Glomerular visceral epithelial cell (primary cell): ENCODE measurements at regions not wholly inside any gene's neighbourhood (a gene's known extent, or its start where the extent isn't known, plus 50 kb on each side); places are given as distances from the start of the nearest gene placed in this dataset.

Experiments used
- DNase-seq: peaks from one replicate; pipeline ENCODE4 v3.0.0-alpha.2; 2016; ENCODE audit errors: extremely low spot score

DNA sequence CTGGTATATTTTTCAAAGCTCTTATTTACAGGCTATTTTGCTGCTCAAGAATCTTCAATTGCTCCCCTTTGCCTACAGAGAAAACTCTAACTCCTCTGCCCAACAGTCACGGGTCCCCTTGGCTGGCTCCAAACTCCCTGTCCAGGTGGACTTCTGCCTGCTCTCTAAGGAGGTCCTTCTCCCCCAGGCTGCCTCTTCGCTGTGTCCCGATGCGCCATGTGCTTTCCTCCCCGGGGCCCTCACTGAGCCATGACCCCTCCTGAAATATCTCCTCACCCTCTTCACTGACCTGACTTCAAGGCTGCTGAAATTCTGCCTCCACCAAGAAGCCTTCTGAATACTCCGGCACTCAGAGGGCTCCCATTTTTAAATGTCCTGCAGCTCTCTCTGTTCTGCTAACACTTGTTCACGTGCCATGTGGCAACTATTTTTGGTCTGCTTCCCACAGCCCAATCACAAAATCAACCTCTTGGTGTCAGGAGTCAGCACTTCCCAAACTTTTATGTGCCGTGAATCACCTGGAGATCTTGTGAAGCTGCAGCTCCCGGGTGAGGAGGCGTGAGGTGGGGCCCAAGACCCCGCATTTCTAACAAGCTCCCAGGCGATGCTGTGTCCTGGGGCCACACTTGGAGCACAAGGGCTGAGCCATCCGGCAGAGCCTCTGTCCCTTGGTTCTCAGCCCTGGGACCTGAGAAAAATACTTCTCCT lies 85.7 kb upstream of the COL13A1 start:
- DNase-seq: no peak

DNA sequence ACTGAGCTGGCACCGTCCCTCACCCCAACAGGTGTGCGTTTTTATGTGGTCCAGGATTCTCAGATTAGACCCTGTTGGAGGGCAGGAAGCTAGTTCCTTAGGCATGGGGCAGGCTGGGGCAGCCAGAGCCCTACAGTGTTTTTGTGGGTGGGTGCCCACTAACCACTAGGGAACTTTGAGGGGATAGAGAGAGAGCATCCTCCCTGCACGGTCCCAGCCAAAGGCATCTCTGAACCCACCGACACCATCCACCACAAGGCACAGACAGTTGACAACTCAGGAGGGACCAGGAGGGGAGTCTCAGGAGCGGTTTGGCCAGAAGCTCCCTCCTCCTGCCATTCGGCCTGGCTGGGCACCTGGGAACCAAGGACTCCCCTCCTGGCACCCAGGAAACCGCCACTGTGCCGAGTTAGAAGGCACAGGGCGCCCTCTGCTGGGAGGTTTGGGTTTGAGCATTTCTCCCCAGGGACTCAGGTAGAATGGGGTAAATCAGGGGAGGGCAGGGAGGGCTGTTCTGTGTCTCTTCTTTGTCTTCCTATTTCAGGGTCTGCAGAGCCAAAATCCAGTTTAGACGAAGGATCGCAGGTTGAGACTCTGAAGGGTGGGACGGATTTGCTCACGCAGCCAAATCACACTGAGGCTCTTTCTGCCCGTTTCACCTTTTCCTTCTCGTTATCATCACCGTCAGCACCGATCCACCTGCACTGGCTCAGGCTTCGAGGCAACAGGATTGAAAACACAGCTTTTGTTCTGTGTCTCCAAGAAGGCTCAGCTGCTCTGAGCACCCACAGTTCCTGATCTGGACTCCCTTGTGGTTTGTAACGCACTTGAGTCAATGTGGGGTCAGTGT lies 84.8 kb upstream of the COL13A1 start:
- DNase-seq: peak; percentile 59

DNA sequence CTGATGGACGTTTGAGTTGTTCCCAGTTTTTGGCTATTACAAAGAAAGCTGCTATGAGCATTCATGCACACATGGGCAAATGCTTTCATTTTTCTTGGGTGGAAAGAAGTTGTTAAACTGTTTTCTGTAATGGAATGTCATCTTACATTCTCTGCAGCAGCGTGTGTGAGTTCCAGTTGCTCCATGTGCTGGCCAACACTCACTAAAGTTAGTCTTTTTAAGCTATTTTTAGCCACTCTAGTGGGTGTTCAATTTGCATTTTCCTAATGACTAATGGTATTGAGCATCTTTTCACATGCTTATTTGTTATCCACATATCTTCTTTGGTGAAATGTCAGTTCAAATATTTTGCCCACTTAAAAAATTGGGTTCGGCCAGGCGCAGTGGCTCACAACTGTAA lies 82.8 kb upstream of the COL13A1 start:
- DNase-seq: no peak

DNA sequence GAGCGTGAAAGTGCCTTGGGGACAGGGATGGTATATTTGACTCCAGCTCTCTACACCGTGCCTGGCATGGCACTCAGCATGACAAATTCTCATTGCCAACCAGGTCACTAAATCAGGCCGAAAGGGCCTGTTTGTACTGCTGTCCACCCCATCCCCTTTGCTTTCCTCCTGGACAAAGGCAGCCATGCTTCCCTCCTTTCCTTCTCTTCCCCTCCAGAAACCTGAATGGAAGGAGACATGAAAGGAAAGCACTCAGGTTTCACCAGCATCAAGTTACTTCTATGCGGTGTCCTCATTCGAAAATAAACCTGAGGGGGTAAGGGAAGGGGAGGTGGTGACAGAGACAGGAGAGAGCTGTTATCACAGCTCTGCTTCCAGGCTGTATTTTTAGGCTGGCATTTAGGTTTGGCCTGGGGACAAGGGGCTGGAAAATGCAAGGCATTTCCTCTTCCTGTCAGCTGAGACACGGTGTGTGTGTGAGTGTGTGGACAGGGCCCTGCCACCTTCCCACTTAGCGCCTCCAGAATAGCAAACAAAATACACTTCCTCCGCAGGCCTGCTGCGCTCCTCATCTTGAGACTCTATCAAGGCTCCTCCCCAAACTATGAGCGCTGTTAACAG lies 79.9 kb upstream of the COL13A1 start:
- no peak for DNase-seq

DNA sequence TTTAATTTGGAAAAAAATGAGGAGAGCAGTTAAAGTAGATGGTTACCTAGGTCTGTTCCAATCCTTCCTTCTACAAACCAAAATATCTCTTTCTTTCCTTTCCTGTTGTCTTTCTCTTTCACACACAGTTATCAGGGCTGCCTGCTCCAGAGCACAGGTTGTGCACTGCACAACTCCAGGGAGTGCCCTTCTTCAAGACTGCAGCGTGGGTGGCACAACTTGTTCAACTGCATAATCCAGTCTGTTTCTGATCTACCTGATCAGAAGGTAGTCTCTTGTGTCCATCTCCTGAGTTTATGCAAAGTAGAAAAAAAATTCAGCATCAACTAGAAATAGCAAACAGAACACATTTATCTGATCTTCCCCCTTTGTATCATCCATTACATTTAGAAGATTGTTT lies 78.1 kb upstream of the COL13A1 start:
- DNase-seq: no peak

DNA sequence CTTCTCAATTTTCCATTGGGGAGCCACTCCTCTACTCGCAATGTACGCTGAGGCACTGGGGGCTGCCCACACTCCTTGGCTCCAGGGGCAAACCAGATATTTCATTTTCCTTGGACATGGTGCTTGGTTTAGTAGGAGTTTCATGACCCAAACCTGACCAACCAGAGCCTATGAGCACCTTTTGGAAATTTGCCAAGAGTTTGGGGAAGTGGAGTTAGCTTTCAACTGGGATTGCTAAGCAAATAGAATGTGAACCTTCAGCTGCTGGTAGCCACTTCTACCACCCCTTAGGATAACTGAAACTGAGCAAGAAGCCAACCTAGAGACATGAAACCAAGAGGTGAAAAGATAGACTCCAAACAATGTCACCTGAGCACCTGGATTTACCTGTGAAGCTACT lies 74.9 kb upstream of the COL13A1 start:
- DNase-seq: no peak

DNA sequence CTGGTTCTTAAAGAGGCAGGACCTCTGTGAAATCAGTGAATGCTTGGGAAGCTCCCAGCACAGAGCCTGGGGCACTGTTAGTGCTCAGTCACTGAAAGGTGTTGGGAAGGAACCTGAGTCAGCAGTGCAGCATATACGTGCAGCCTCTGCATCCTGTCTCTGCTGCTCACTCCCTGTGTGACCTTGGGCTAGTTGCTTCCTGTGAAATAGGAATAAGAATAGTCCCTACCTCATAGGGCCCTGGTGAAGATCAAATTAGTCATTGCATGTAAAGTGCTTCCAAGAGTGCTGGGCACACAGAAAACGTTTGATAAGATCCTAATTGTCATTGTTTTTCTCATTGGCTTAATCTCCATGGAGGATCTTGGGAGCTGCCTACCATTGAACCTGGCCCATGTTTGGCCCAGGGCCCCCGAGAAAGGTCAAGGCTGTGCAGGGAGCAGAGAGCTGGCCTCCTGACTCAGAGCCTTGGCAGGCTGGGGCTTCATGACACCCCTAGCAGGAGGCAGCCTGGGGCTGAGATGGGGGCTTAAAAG lies 73.3 kb upstream of the COL13A1 start:
- peak; percentile 60 for DNase-seq

DNA sequence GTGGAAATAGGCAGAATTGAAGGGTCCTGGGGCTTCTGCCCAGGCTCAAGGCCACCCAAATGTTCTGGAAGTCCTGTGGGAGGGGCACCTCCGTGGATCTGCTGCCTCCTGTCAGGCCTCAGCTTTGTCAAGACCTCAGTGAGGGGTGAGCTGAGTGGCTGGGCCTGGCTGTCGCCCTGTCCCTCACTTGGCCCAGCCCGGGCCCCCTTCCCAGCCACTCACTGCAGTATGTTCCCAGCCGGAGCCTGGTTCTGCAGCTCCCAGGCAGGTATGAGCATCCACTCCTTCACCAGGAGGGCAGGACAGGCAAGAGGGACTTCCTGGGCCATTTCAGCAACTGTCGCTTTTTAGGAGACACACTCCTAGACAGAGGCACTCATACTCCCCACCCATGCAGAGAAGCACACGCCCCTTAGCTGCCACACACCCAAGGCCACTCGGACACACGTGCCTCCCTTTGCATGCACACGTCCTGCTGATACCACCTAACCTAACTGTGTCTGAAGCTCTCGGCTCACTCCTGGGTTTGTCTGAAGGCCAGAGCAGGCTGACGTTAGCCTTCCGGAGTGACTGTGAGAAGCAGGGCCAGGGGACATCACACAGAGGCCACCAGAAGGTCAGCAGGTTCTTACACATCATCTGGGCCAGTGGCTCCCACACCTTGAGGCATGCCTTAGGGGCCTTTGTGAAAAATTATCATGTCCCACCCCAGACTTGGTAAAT lies 72.2 kb upstream of the COL13A1 start:
- no peak for DNase-seq

DNA sequence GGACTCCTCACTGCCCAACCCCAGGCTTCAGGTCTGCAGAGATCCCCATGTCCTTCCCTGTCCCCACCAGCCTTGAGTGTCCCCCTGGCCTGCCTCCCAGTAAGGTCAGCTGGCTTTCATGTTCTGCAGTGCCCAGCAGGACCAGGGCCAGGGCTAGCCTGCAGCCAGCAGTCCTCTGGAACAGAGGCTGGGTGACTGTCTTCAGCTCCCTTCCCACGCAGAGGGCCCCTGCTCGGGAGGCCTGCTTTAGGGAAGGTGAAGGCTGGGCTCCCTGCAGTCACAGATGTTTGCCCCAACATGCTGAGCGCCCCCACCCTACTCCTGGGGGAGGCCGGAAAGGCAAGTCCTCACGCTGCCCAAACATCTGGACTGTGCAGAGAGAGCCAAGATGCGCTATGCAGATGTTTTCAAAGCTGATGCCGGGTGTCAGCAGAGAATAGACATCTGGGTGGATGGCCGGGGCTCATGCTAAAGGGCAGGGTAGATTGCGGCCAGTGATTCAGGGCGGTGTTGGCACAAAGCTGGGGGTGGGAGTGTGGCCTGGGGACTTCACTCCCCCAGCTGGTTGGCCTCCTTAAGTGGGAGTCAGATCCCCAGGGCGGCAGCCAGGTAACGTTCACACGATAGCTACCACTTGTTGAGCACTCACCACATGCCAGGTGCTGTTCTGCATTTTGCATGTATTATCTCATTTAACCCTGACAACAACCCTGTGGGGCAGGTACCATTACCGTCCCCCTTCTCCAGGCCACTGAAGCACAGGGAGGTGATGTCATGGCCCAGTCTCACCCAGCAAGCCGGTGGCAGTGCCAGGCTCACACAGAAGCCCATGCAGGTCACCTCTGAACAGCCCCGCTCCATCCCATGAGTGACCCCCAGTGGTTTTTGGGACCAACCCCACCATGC lies 71.2 kb upstream of the COL13A1 start:
- DNase-seq: no peak

DNA sequence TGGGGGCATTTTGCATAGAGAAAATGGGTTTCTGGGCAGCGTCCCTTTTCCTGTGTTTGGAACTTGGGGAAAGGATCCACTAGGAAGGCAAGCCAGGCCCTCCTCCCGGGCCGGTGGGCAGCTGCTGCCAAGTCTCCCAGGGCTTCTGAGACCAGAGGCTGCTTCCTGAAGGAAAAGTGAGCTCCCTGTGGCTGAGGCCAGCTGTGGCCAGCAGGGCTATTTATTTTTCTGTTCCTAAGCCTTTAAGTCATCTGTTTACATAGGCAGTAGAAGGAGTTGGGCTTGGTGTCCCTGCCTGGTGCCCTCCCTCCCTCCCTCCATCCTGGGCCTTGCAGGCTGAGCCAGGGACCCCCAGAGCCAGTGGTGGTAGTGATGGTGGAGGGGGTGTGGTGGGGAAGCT lies 70.5 kb upstream of the COL13A1 start:
- DNase-seq: peak; percentile 32

DNA sequence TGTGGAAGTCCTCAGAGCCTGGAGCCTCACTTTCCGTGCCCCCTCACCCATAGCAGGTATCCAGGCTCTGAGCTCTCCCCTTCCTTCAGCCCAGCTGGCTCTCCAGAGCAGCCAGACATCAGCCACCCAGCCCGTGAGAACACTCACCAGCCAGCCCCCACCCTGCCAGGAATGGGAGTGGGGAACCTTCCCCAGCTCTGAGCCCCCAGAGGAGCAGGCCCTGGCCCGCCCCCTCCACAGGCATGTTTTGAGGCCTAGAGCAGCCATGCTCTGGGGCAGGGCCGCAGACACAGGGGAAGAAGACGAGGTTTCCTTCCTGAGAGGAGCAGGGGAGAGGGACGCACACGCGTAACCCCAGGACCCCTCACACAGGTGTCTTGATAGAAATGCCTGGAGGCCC lies 70.0 kb upstream of the COL13A1 start:
- DNase-seq: no peak

DNA sequence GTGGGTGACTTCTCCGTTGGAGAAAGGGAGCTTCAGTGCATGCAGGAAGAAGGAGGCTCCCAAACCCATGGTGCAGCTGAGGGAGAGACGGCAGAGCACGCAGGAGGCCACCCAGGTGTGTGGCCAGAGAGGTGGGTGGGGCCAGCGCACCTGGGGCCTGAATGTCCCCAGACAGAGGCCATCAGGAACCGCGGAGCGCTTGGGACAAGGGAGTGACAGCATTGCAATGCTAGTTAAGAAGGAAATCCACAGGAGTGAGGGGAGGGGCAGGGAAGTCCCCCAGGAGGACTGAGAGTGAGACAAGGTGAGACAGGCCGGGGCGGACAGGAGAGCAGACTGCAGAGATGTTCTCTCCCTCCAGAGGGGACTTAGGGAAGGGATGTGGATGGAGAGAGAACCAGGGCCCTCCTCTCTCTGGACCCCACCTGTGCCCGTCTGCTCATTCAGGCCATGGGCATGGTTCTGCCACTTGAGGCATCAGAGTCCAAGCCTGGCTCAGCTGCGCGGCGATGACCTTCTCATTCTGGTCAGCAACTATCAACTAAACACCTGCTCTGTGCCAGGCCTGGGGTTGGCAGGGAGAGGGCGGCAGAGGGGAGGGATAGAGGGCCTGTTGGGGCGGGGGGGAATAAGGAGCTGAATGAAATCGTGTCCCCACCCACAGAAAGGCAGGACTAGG lies 69.4 kb upstream of the COL13A1 start:
- DNase-seq: no peak

DNA sequence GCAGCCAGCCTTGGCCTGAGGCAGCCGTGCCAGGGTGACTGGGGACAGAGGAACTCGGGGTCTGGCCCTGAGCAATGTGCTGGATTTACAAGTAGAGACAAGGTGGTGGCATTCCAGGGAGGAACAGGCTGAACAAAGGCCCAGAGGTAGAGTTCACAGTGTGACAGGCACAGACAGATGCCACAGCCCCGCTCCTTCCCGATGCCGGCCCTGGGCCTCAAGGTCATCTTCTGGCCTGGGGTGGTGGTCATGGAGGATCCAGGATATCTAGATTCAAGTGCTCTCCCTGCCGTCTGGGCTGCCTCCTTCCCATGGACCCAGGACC lies 68.9 kb upstream of the COL13A1 start:
- no peak for DNase-seq

DNA sequence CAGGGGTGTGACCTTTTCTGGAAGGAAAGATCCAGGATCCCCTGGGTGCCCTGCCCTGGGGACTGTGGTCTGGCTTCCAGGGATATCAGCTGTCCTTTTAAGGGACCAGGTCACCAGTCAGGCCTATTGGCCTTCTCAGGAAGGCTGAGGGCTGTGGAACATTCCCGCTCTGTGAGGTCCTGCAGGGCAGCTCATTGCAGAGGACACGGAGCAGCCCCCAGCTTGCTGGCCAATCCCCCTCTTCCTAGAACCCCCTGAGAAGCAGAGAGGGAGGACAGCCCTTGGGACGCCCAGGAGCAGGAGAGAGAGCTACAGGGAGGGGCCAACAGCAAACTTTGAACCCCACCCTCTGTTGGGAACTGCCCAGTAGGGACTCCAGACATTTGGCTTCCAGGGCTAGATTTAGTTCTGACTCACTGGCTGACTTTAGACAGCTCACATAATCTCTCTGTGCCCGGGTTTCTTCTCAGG lies 67.9 kb upstream of the COL13A1 start:
- no peak for DNase-seq

DNA sequence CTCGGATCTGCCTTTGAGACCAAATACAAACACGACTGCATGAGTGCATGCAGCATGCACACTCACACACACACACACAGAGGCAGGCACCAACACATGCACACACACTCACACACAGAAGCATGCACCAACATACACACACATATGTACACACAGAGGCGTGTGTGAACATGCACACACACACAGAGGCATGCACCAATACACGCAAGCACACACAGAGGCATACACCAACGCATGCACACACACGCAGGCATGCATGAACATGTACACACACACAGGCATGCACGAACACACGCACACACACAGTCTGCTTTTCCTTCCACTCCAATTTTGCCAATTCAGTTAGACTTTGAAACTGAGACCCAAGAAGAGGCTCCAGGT lies 67.3 kb upstream of the COL13A1 start:
- no peak for DNase-seq

DNA sequence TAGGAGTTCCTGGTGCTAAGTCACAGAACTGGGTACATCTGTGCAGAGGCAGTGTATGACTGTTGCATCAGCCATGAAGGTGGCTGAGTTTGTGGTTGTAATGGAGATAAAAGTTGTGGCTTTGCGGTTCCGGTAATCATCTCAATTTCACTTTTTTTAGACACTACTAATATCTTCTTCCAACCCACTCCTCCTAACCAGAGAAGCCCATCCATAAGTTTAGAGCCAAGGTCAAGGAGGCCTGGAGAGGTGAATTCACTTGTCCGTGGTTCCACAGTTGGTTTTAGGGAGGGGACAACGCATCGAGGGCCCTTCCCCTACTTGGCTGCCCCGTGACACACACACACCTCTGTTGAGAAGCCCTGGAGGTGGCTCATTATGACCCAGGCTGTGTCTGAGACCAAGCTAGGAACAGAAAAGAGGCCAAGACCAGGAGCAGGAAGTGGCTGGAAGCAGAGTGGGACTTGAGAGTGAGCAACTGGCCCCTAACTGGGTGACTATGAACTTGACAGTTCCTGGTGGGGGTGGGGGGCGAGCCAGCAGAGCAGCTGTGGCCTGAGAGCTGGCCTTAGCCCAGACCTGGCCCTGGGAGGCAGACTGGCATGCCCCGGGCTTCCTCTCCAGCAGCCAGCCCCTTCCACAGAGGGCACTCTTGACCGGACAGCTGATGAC lies 66.8 kb upstream of the COL13A1 start:
- DNase-seq: peak; percentile 45

DNA sequence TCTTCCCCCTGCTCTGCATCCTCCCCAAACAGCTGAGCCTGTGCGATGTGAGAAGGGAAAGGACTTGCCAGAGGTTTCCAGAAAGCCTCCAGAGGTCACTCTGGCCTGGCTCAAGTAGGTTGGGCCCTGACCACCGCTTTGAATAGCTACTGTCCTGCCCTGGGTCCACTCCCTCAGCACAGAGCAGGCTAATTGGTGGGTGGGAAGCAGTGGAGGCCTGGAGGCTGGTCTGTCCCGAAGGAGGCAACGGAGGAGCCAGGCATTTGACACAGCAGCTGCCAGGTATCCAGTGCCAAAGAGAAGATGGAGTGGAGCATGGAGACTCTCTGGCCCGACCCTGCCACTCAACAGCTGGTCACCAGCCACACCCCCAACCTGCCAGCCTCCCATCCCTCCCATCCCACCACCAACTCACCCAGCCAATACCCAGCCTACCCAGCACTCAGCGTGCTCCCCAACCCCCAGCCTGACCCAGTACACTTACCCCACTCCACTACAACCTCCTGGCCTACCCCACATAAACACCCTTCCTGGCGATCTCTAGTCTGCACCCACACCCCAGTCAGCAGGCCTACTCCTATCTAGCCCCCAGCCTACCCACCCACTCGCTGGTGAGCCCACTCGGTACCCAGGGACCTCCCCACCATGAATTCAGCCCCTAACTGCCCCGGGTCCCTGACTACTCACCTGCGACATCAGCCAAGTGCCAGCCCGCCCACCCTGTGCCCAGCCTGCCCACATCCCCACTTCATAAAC lies 64.6 kb upstream of the COL13A1 start:
- DNase-seq: no peak

DNA sequence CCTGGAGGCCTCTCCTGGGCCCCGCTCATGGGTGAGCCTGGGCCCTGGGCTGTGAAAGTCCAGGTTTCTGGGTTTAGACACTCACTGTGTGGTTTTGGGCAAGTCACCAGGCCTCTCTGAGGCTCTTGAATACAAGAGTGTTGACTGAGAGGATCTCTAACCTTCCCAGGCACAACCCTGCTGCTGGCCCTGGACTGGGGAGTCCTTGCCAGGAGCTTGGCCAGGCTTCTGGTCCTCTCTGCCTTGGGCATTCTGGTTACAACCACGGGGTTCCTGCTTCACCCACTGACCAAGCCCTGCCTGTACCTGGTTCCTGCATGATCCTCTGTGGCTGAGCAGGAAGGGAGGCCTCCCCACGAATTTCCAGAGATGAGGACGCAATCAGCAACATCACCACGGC lies 63.6 kb upstream of the COL13A1 start:
- DNase-seq: no peak

DNA sequence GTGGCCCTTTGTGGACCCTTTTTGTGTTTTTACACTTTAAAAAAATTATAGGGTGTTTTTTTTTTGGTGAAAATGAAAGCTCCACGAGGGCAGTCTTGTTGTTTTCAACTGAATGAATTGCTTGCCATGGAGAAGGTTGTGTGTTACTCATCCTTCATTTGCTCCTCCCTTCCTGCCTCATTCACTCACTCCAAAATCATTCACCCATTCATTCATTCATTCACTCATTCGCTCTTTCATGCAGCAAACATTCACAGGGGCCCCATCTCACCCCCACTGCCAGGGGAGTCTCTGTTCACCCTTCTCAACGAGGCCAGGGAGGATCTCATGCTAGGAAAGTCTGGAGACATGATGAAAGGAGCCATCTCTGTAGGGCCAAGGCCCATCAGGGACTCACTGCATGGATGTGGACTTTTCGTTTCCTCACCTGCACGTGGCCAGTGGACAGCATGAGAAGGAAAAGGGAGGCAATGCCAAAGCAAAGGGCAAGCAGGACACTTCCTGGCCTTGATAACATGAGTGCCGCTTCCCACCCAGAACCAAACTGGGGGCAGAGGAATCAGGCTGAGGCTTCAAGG lies 62.8 kb upstream of the COL13A1 start:
- DNase-seq: no peak
